HepG2 (cell line): ENCODE measurements at regions not wholly inside any gene's neighbourhood (a gene's known extent, or its start where the extent isn't known, plus 50 kb on each side); places are given as distances from the start of the nearest gene placed in this dataset.

Source experiments
- CTCF ChIP-seq: sonication (generic); formaldehyde crosslinking; IDR thresholded peaks from 2 replicates; pipeline ENCODE4 v1.5.0; 2020; ENCODE audit warnings: mild to moderate bottlenecking, missing genetic modification reagents, moderate library complexity
- DR1 ChIP-seq: sonication (generic); formaldehyde crosslinking; IDR thresholded peaks from 2 replicates; pipeline ENCODE4 v1.8.0; 2021; ENCODE audit warnings: mild to moderate bottlenecking, missing genetic modification reagents, inconsistent platforms
- E2F2 ChIP-seq: sonication (generic); formaldehyde crosslinking; IDR thresholded peaks from 2 replicates; pipeline ENCODE4 v1.4.0; 2020; ENCODE audit warnings: missing genetic modification reagents, borderline replicate concordance
- HBP1 ChIP-seq: IDR thresholded peaks from 2 replicates; pipeline ENCODE4 v1.6.1; 2016; ENCODE audit warnings: low read depth, control low read depth
- MAX ChIP-seq: IDR thresholded peaks from 2 replicates; pipeline ENCODE4 v1.6.1; 2012; ENCODE audit warnings: inconsistent platforms
- POLR2A ChIP-seq, 2 experiments: IDR thresholded peaks; 2 replicates each; pipeline ENCODE4 v1.6.1; 2011; ENCODE audit warnings: low read depth in 2 of 2, low read length in 2 of 2, mild to moderate bottlenecking in 1 of 2, moderate library complexity in 1 of 2; ENCODE audit not compliant: insufficient read depth in 1 of 2
- POLR2AphosphoS5 ChIP-seq: IDR thresholded peaks from 2 replicates; pipeline ENCODE4 v1.6.1; 2012; ENCODE audit warnings: low read depth, low read length
- PREB ChIP-seq: sonication (generic); formaldehyde crosslinking; IDR thresholded peaks from 2 replicates; pipeline ENCODE4 v1.4.0; 2020; ENCODE audit warnings: missing genetic modification reagents
- RAD21 ChIP-seq: fragments of 450-650 bp; formaldehyde crosslinking; IDR thresholded peaks from 2 replicates; pipeline ENCODE4 v1.5.0; 2020; ENCODE audit warnings: mild to moderate bottlenecking
- SP1 ChIP-seq, 2 experiments: fragments of 450-650 bp in 1 of 2; sonication (generic) in 1 of 2; formaldehyde crosslinking in 1 of 2; IDR thresholded peaks; 2 replicates each; pipeline versions ENCODE4 v1.4.0 to v1.6.1; 2016 to 2020; ENCODE audit warnings: missing genetic modification reagents in 1 of 2
- ZGPAT ChIP-seq: IDR thresholded peaks from 2 replicates; pipeline ENCODE4 v1.6.1; 2016; ENCODE audit warnings: mild to moderate bottlenecking
- ZNF224 ChIP-seq: sonication (generic); formaldehyde crosslinking; IDR thresholded peaks from 2 replicates; pipeline ENCODE4 v1.5.0; 2020; ENCODE audit warnings: mild to moderate bottlenecking, missing genetic modification reagents
- ZNF3 ChIP-seq: IDR thresholded peaks from 2 replicates; pipeline ENCODE4 v1.7.0; 2017; ENCODE audit warnings: inconsistent platforms
- ZNF574 ChIP-seq: sonication (generic); formaldehyde crosslinking; IDR thresholded peaks from 2 replicates; pipeline ENCODE4 v1.4.0; 2020; ENCODE audit warnings: missing genetic modification reagents

GRCh38 chr2:107132070-107132469 lies 246.1 kb upstream of the ST6GAL2 start:
- no peak for TF ChIP-seq ZNF224 (CRISPR knock-in tag)
- no peak for TF ChIP-seq SP1 (IDR thresholded peaks at IDR 0.05)
- no peak for TF ChIP-seq SP1 (CRISPR knock-in tag; IDR thresholded peaks at IDR 0.05)
- no peak for TF ChIP-seq E2F2 (CRISPR knock-in tag)
- TF ChIP-seq ZGPAT (CRISPR knock-in tag) = no peak
- no peak for TF ChIP-seq CTCF (CRISPR knock-in tag)
- TF ChIP-seq PREB = no peak
- no peak for TF ChIP-seq ZNF3 (CRISPR knock-in tag)
- no peak for TF ChIP-seq POLR2A (IDR thresholded peaks at IDR 0.05; ENCODE audit: insufficient read depth in 1 of 2, low read depth in 2 of 2, low read length in 2 of 2)
- no peak for TF ChIP-seq HBP1 (CRISPR knock-in tag)
- TF ChIP-seq POLR2AphosphoS5 = no peak
- TF ChIP-seq MAX = no peak
- TF ChIP-seq DR1 (CRISPR knock-in tag) = no peak
- no peak for TF ChIP-seq RAD21 (CRISPR knock-in tag)
- no peak for TF ChIP-seq ZNF574 (CRISPR knock-in tag)
